ENCODE measurements at regions not wholly inside any gene's neighbourhood (a gene's known extent, or its start where the extent isn't known, plus 50 kb on each side); places are given as distances from the start of the nearest gene placed in this dataset.
A peak's percentile ranks its signal among the peaks of the same experiment; 100 is the strongest.

DNA sequence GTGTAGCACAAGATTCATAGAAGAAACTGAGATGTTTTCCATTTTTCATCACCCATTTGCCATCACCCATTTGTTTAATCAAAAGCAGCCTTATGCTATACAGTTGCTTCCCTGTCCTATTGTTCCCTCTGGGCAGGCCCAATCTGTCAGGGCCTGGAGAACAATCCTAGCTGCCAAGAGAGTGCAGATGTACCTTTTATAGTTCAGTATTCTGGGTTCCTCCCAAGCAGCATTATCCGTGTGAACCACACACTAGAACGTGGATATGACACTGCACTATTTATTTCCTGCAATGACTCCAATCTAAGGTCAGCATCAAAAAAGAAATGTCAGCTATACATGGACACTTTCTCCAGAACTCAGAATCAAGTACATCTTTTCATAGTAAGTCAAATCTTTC, 269.0 kb downstream of the ADGRA3 start:
- no peak for DNase-seq (ENCODE audit: low read depth)
- TF ChIP-seq, protein P1, sequence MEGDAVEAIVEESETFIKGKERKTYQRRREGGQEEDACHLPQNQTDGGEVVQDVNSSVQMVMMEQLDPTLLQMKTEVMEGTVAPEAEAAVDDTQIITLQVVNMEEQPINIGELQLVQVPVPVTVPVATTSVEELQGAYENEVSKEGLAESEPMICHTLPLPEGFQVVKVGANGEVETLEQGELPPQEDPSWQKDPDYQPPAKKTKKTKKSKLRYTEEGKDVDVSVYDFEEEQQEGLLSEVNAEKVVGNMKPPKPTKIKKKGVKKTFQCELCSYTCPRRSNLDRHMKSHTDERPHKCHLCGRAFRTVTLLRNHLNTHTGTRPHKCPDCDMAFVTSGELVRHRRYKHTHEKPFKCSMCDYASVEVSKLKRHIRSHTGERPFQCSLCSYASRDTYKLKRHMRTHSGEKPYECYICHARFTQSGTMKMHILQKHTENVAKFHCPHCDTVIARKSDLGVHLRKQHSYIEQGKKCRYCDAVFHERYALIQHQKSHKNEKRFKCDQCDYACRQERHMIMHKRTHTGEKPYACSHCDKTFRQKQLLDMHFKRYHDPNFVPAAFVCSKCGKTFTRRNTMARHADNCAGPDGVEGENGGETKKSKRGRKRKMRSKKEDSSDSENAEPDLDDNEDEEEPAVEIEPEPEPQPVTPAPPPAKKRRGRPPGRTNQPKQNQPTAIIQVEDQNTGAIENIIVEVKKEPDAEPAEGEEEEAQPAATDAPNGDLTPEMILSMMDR (IDR thresholded peaks at IDR 0.05; ENCODE audit: low read length, missing control alignments) = no peak
- H3K4me3 ChIP-seq (replicated peaks; ENCODE audit: low read depth, low read length) = no peak overlapping the region

DNA sequence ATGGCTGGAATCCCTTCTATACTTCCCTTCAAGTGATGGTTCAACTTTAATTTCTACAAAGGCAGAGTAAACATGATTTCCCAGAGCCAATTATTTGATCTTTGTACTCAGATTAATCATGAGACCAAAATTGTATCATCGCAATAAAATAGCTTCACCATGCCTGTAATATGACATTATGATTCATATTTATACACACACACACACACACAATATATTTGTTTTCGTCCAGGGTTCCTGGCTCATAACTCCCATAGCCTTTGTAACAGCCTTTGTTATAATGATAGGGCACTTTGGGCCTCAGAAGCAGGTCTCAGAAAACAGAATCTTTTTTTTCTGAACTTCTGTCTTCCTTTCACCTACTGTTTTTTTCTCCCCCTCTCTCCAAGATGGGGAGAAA, 270.6 kb downstream of the ADGRA3 start:
- TF ChIP-seq, protein P1 (IDR thresholded peaks at IDR 0.05; ENCODE audit: low read length, missing control alignments) = no peak
- H3K4me3 ChIP-seq (replicated peaks; ENCODE audit: low read depth, low read length) = no peak overlapping the region
- no peak for DNase-seq (ENCODE audit: low read depth)

DNA sequence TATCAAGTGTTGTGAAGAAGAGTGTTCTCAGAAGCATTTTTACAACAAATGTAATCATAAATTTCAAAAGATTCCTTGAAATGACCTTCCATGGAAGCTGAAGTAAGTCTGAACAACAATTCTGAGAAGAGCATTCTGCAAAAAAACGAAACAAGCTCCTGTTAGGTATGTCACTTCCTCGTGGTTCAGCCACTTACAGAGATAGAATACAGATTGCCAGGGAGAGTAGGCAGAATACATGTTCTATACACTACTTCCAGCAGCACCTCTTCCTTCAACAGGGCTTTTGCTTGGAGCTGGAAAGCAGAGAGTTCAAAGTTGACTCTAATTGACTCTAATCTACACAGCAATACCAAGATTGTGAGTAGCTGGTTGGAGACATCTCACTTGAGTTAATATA, 274.5 kb downstream of the ADGRA3 start:
- DNase-seq (ENCODE audit: low read depth) = no peak
- H3K4me3 ChIP-seq (replicated peaks; ENCODE audit: low read depth, low read length) = no peak overlapping the region
- TF ChIP-seq, protein P1 (IDR thresholded peaks at IDR 0.05; ENCODE audit: low read length, missing control alignments) = no peak

DNA sequence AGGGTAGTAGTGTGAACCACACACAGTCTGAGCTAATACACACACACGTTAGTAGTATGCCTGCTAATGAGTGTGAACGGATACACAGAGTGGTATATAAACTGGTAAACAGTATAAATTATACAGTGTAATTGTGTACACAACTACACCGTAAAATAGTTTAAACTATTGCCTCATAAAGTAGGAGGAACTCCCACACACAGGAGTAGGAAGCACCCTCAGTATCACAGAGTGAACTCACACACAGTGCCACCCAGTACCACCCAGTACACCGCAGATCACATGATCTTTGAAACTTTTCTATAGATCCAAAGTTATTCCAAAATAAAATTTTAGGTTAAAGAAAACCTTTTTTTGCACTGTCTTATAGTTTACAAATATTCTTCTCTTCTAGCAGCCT, 275.1 kb downstream of the ADGRA3 start:
- no peak overlapping the region for H3K4me3 ChIP-seq (replicated peaks; ENCODE audit: low read depth, low read length)
- TF ChIP-seq, protein P1 (IDR thresholded peaks at IDR 0.05; ENCODE audit: low read length, missing control alignments) = no peak
- DNase-seq (ENCODE audit: low read depth) = no peak

DNA sequence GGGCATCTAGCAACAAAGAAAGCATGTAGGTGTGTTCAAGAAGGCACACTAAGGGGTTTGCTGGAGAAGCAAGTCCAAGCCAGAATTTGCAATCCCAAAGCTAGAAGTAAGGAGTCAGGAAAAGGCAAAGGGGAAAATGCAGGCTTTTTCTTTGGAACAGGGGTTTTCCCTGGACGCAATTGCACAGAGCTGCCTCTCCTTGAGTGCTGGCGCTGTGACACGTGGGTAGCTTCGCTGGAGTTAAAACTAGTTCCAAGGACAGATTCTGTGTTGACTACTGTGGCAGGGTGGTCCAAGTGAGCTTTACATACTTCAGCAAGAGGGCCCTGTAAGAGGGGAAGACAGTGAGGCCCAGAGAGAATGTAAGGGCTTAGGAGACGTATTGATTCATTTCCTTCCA, 277.1 kb downstream of the ADGRA3 start:
- peak; percentile 5 for DNase-seq (ENCODE audit: low read depth)
- TF ChIP-seq, protein P1 (IDR thresholded peaks at IDR 0.05; ENCODE audit: low read length, missing control alignments) = peak; percentile 34
- no peak overlapping the region for H3K4me3 ChIP-seq (replicated peaks; ENCODE audit: low read depth, low read length)

DNA sequence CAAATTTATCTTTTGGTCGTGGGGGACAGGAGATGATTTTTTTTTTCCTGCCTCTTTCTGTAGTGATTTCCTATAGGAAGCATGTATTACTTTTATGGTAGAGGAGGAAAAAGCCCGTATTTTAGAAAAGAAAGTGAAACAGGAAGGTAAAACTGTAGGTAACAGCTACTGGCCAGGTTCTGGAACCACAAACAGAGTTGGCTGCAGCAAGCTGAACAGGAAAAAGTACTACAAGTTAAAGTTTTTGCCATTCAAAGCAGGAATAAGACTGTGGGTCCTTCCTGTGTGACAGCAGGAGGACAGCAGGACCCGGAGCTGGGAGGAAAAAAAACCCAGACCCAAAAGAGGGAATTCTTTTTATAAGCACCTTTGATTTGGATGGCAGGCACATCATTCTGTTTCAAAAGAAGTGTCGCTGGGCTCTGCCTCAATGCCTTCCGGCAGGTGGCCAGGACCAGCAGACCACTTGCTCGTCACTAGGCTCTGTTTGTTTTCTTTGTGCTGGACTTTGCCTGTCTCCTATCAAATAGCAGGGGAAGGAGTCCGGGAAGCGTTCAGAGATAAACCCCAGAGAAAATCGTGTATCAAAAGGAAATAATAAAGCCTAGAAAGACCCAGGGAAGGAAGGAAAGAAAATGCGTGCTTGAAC, 277.9 kb downstream of the ADGRA3 start:
- DNase-seq (ENCODE audit: low read depth) = no peak
- H3K4me3 ChIP-seq (replicated peaks; ENCODE audit: low read depth, low read length) = peak overlapping the region; percentile 16
- TF ChIP-seq, protein P1 (IDR thresholded peaks at IDR 0.05; ENCODE audit: low read length, missing control alignments) = no peak

DNA sequence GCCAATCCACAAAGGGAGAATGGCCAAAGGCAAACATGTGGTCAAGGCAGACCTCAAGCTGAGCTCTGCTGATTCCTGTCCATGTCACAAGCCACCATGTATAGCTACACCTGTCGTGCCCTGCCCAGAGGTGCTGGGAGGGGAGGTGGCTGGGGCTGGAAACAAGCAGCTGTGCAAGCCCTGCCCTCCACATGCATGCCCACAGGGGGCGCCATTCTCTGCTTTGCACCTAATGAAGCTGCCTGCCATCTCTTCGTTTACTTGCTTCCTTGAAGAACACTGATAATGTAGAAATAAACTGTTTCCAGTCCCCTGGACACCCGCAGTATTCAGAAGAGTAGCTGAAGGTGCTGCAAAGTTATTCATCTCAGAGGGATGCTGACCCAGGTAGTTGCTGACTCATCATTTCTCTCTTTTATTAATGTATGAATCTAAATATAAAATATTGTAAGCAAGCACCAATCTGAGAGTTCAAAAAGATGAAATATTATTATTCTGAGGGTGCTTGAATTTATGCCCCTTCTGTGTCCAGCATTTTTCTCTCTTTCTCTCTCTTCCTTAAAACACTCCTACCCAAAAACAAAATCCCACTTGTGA, 278.6 kb downstream of the ADGRA3 start:
- no peak overlapping the region for H3K4me3 ChIP-seq (replicated peaks; ENCODE audit: low read depth, low read length)
- peak; percentile 8 for DNase-seq (ENCODE audit: low read depth)
- TF ChIP-seq, protein P1 (IDR thresholded peaks at IDR 0.05; ENCODE audit: low read length, missing control alignments) = peak; percentile 38

Data from fibroblast of pulmonary artery (primary cell).